GM12878 (cell line): ENCODE measurements at regions not wholly inside any gene's neighbourhood (a gene's known extent, or its start where the extent isn't known, plus 50 kb on each side); places are given as distances from the start of the nearest gene placed in this dataset.

Source experiments
- CBFB ChIP-seq: IDR thresholded peaks from 2 replicates; pipeline ENCODE4 v1.6.1; 2016; ENCODE audit warnings: antibody characterized with exemption, low read depth
- FOXM1 ChIP-seq: IDR thresholded peaks from 2 replicates; pipeline ENCODE4 v1.6.1; 2012; ENCODE audit warnings: low read depth, mild to moderate bottlenecking, inconsistent platforms, low read length, moderate library complexity
- GABPA ChIP-seq: IDR thresholded peaks from 2 replicates; pipeline ENCODE4 v1.6.1; 2014; ENCODE audit warnings: antibody characterized with exemption, low read depth, mild to moderate bottlenecking, inconsistent platforms
- MTA2 ChIP-seq: fragments of 450-650 bp; IDR thresholded peaks from 2 replicates; pipeline ENCODE4 v1.6.1; 2016; ENCODE audit warnings: low read depth, mild to moderate bottlenecking, moderate library complexity
- POLR2A ChIP-seq: IDR thresholded peaks from 2 replicates; pipeline ENCODE4 v1.6.1; 2011; ENCODE audit warnings: low read depth, mild to moderate bottlenecking, low read length
- RAD21 ChIP-seq: IDR thresholded peaks from 2 replicates; pipeline ENCODE4 v1.6.1; 2011; ENCODE audit warnings: mild to moderate bottlenecking, low read depth, low read length, moderate library complexity; ENCODE audit not compliant: insufficient read depth
- SMC3 ChIP-seq: IDR thresholded peaks from 2 replicates; pipeline ENCODE4 v1.6.1; 2011; ENCODE audit warnings: low read length, improper control_type of control experiment, borderline replicate concordance
- SPI1 ChIP-seq: IDR thresholded peaks from 2 replicates; pipeline ENCODE4 v1.6.1; 2011; ENCODE audit warnings: low read depth, mild to moderate bottlenecking, low read length, moderate library complexity, borderline replicate concordance; ENCODE audit not compliant: insufficient read depth
- SREBF1 ChIP-seq: IDR thresholded peaks from 2 replicates; pipeline ENCODE4 v1.6.1; 2012; ENCODE audit warnings: mild to moderate bottlenecking, low read length
- TF ChIP-seq, protein P1 (sequence below), 3 experiments: IDR thresholded peaks in 2 of 3; conservative IDR thresholded peaks in 1 of 3; 2 replicates each; pipeline ENCODE4 v1.5.1; 2011; ENCODE audit warnings: low read depth in 3 of 3, low read length in 3 of 3, mild to moderate bottlenecking in 3 of 3, control low read depth in 2 of 3, moderate library complexity in 2 of 3, inconsistent platforms in 1 of 3, mixed read lengths in 1 of 3; ENCODE audit not compliant: control insufficient read depth in 2 of 3, insufficient read depth in 1 of 3; ENCODE audit errors: extremely low read depth in 1 of 3
- TF ChIP-seq, protein P2 (sequence below): fragments of 450-650 bp; IDR thresholded peaks from 2 replicates; pipeline ENCODE4 v1.6.1; 2017; ENCODE audit warnings: antibody characterized with exemption, mild to moderate bottlenecking, moderate library complexity

DNA sequence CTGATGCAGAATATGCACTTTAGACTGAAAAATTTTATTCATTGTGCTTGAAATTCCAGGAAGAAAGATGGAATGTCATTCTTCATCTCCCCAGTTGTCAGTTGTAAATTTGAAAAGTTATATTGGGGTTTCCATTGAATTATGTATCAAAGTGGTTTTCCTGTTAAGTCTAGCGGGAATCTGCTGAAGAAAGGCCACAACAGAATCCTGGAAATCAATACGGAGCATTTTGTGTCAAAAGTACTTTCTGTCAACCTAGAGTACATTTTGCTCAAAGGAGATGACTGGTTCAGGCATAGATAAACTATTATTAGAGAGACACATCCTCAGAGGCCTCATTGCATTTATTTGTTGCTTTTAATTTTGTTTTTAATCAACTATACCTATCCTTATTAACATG lies 538.2 kb upstream of the SEMA3D start:
- no peak for TF ChIP-seq CBFB
- no peak for TF ChIP-seq FOXM1
- TF ChIP-seq SPI1 = no peak
- TF ChIP-seq SMC3 = no peak
- TF ChIP-seq MTA2 = no peak
- no peak for TF ChIP-seq RAD21
- TF ChIP-seq, protein P1, sequence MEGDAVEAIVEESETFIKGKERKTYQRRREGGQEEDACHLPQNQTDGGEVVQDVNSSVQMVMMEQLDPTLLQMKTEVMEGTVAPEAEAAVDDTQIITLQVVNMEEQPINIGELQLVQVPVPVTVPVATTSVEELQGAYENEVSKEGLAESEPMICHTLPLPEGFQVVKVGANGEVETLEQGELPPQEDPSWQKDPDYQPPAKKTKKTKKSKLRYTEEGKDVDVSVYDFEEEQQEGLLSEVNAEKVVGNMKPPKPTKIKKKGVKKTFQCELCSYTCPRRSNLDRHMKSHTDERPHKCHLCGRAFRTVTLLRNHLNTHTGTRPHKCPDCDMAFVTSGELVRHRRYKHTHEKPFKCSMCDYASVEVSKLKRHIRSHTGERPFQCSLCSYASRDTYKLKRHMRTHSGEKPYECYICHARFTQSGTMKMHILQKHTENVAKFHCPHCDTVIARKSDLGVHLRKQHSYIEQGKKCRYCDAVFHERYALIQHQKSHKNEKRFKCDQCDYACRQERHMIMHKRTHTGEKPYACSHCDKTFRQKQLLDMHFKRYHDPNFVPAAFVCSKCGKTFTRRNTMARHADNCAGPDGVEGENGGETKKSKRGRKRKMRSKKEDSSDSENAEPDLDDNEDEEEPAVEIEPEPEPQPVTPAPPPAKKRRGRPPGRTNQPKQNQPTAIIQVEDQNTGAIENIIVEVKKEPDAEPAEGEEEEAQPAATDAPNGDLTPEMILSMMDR (IDR thresholded peaks at IDR 0.05 in 2 of 3, conservative IDR thresholded peaks at IDR 0.05 in 1 of 3; ENCODE audit: control insufficient read depth in 2 of 3, extremely low read depth in 1 of 3, insufficient read depth in 1 of 3, low read depth in 3 of 3, low read length in 3 of 3) = no peak
- TF ChIP-seq GABPA = no peak
- no peak for TF ChIP-seq SREBF1
- TF ChIP-seq, protein P2, sequence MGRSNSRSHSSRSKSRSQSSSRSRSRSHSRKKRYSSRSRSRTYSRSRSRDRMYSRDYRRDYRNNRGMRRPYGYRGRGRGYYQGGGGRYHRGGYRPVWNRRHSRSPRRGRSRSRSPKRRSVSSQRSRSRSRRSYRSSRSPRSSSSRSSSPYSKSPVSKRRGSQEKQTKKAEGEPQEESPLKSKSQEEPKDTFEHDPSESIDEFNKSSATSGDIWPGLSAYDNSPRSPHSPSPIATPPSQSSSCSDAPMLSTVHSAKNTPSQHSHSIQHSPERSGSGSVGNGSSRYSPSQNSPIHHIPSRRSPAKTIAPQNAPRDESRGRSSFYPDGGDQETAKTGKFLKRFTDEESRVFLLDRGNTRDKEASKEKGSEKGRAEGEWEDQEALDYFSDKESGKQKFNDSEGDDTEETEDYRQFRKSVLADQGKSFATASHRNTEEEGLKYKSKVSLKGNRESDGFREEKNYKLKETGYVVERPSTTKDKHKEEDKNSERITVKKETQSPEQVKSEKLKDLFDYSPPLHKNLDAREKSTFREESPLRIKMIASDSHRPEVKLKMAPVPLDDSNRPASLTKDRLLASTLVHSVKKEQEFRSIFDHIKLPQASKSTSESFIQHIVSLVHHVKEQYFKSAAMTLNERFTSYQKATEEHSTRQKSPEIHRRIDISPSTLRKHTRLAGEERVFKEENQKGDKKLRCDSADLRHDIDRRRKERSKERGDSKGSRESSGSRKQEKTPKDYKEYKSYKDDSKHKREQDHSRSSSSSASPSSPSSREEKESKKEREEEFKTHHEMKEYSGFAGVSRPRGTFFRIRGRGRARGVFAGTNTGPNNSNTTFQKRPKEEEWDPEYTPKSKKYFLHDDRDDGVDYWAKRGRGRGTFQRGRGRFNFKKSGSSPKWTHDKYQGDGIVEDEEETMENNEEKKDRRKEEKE = no peak
- TF ChIP-seq POLR2A = no peak
